Hematopoietic multipotent progenitor cell treated with erythropoietin and hydrocortisone succinate and interleukin-3 and kit ligand, for 17 days (in vitro differentiated cells): ENCODE measurements at regions not wholly inside any gene's neighbourhood (a gene's known extent, or its start where the extent isn't known, plus 50 kb on each side); places are given as distances from the start of the nearest gene placed in this dataset.
"Not testable (repeated sequence)": the region's sequence is repeated elsewhere in the genome, so short reads cannot be mapped to it uniquely, and the experiment has no call there.

ENCODE experiments used
- DNase-seq: peaks from one replicate; pipeline ENCODE4 v3.0.0-alpha.2; 2015; ENCODE audit warnings: low spot score

GRCh38 chr2:90295036-90295750 lies 1603.7 kb downstream of the RPIA start:
- DNase-seq, result not testable (repeated sequence)

- DNase-seq, result not testable (repeated sequence)
These were observed 1605.0 kb downstream of the RPIA start for GRCh38 chr2:90296484-90296777.

- not testable (repeated sequence) for DNase-seq
These were observed 1606.2 kb downstream of the RPIA start for GRCh38 chr2:90297701-90298100.

GRCh38 chr2:90298126-90298755 lies 1606.8 kb downstream of the RPIA start:
- not testable (repeated sequence) for DNase-seq

- not testable (repeated sequence) for DNase-seq
These were observed 1607.5 kb downstream of the RPIA start for GRCh38 chr2:90298983-90299382.

GRCh38 chr2:90322982-90323381 lies 1631.5 kb downstream of the RPIA start:
- not testable (repeated sequence) for DNase-seq

GRCh38 chr2:90323612-90324558 lies 1632.4 kb downstream of the RPIA start:
- not testable (repeated sequence) for DNase-seq

- DNase-seq, result not testable (repeated sequence)
These were observed 1633.2 kb downstream of the RPIA start for GRCh38 chr2:90324672-90325071.

- DNase-seq, result not testable (repeated sequence)
These were observed 1634.4 kb downstream of the RPIA start for GRCh38 chr2:90325796-90326353.

- DNase-seq, result not testable (repeated sequence)
These were observed 1664.1 kb downstream of the RPIA start for GRCh38 chr2:90355546-90355945.

GRCh38 chr2:90359344-90359743 lies 1667.9 kb downstream of the RPIA start:
- DNase-seq, result not testable (repeated sequence)

- DNase-seq, result not testable (repeated sequence)
These were observed 1668.6 kb downstream of the RPIA start for GRCh38 chr2:90359887-90360730.

GRCh38 chr2:90360731-90361035 lies 1669.2 kb downstream of the RPIA start:
- not testable (repeated sequence) for DNase-seq
